ENCODE measurements at regions not wholly inside any gene's neighbourhood (a gene's known extent, or its start where the extent isn't known, plus 50 kb on each side); places are given as distances from the start of the nearest gene placed in this dataset.
A peak's percentile ranks its signal among the peaks of the same experiment; 100 is the strongest.
"Not testable (repeated sequence)": the region's sequence is repeated elsewhere in the genome, so short reads cannot be mapped to it uniquely, and the experiment has no call there.

GRCh38 chr3:75300606-75301005, 363.5 kb upstream of the FRG2C start:
- TF ChIP-seq, protein P1, sequence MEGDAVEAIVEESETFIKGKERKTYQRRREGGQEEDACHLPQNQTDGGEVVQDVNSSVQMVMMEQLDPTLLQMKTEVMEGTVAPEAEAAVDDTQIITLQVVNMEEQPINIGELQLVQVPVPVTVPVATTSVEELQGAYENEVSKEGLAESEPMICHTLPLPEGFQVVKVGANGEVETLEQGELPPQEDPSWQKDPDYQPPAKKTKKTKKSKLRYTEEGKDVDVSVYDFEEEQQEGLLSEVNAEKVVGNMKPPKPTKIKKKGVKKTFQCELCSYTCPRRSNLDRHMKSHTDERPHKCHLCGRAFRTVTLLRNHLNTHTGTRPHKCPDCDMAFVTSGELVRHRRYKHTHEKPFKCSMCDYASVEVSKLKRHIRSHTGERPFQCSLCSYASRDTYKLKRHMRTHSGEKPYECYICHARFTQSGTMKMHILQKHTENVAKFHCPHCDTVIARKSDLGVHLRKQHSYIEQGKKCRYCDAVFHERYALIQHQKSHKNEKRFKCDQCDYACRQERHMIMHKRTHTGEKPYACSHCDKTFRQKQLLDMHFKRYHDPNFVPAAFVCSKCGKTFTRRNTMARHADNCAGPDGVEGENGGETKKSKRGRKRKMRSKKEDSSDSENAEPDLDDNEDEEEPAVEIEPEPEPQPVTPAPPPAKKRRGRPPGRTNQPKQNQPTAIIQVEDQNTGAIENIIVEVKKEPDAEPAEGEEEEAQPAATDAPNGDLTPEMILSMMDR (IDR thresholded peaks at IDR 0.05; ENCODE audit: unreplicated experiment) = no peak

DNA sequence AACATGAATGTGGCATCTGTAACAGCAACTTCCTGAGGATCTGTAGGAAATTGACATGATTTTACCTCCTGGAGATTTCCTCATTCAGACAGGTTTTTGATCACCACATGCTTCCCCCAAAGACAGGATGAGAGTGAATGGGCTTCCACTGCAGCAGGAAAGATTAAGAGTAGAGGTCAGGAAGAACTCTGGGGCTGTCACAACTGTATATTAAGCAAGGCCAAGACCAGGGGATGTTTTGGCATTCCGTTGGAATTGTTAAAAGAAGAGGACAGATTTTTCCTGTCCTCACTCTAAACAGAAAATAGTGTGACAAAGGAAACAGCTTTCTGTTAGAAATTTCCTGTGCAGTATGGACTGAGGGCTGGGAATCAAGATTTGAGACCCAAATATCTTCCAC, 363.1 kb upstream of the FRG2C start:
- Mint-ChIP-seq H3K9me3 (ENCODE audit: unreplicated experiment) (peaks cover 13% of the 10 kb centered on the region), H3K27me3 (ENCODE audit: unreplicated experiment) (peaks cover 10% of the 10 kb centered on the region), H3K4me1 (ENCODE audit: unreplicated experiment) (peaks cover 12% of the 10 kb centered on the region)

More at GRCh38 chr3:75300606-75301005, 363.5 kb upstream of the FRG2C start:
- Mint-ChIP-seq H3K4me1 (ENCODE audit: unreplicated experiment) (peaks cover 9% of the 10 kb centered on the region), H3K4me3 (ENCODE audit: unreplicated experiment) (no peak overlapping the region), H3K27ac (ENCODE audit: unreplicated experiment) (no peak overlapping the region), H3K9me3 (ENCODE audit: unreplicated experiment) (peaks cover 13% of the 10 kb centered on the region), H3K27me3 (ENCODE audit: unreplicated experiment) (peaks cover 10% of the 10 kb centered on the region), H3K36me3 (ENCODE audit: low read depth, unreplicated experiment) (peaks cover 20% of the 10 kb centered on the region)
- DNase-seq (ENCODE audit: low spot score) = peak; percentile 11

DNA sequence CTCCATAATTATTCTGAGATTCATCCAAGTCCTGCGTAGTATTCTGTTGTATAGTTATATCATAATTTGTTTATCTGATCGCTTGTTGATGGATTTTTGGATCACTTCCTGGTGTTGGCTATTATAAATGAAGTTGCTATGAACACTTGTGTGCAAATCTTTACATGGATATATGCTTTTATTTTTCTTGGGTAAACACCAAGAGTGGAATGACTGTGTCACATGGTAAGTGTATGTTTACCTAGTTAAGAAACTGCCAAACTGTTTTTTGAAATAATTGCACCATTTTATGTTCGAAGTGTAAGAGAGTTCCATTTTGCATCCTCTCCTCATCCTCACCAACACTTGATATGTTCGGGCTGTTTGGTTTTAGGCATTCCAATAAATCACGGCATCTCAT, 360.4 kb upstream of the FRG2C start:
- Mint-ChIP-seq H3K27ac (ENCODE audit: unreplicated experiment) (peak overlapping the region; percentile 90), H3K27me3 (ENCODE audit: unreplicated experiment) (peaks cover 3% of the 10 kb centered on the region), H3K4me1 (ENCODE audit: unreplicated experiment) (peaks cover 10% of the 10 kb centered on the region), H3K9me3 (ENCODE audit: unreplicated experiment) (peaks cover 1% of the 10 kb centered on the region), H3K4me3 (ENCODE audit: unreplicated experiment) (peak overlapping the region; percentile 76), H3K36me3 (ENCODE audit: low read depth, unreplicated experiment) (peaks cover 15% of the 10 kb centered on the region)
- no peak for DNase-seq (ENCODE audit: low spot score)
- TF ChIP-seq, protein P1 (IDR thresholded peaks at IDR 0.05; ENCODE audit: unreplicated experiment) = no peak

More for the DNA sequence above, 363.1 kb upstream of the FRG2C start:
- not testable (repeated sequence) for H3K27ac Mint-ChIP-seq (ENCODE audit: unreplicated experiment); H3K4me3 Mint-ChIP-seq (ENCODE audit: unreplicated experiment)
- peaks cover 23% of the 10 kb centered on the region for H3K36me3 Mint-ChIP-seq (ENCODE audit: low read depth, unreplicated experiment)
- DNase-seq (ENCODE audit: low spot score) = peak; percentile 31

- no peaks in the 10 kb centered on the region for H3K9me3 Mint-ChIP-seq (ENCODE audit: unreplicated experiment)
- no peak overlapping the region for H3K4me3 Mint-ChIP-seq (ENCODE audit: unreplicated experiment)
- H3K27ac Mint-ChIP-seq (ENCODE audit: unreplicated experiment) = no peak overlapping the region
- TF ChIP-seq, protein P1 (IDR thresholded peaks at IDR 0.05; ENCODE audit: unreplicated experiment) = no peak
- DNase-seq (ENCODE audit: low spot score) = no peak
- H3K36me3 Mint-ChIP-seq (ENCODE audit: low read depth, unreplicated experiment) = peaks cover 27% of the 10 kb centered on the region
- H3K4me1 Mint-ChIP-seq (ENCODE audit: unreplicated experiment) = peaks cover 15% of the 10 kb centered on the region
- H3K27me3 Mint-ChIP-seq (ENCODE audit: unreplicated experiment) = peaks cover 1% of the 10 kb centered on the region
Observed at GRCh38 chr3:75305901-75306300, 358.2 kb upstream of the FRG2C start.

DNA sequence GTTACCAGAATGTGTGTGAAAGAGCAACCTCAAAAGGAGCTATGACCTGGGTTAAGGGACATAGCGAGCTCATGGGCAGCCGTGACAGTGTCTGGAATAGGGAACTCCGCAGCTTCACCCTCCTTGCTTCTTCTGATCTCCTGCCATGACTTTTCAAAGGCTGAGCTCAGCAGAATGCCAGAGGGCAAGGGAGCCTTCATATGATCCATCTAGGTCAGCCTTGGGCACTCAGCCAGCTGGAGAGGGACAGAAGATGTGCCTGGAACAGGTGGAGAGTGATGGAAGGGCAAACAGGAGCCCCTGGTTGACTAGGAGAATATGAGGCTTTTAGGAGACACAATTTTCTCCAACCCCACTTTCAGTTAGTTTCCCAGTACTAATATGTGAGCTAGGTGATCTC, 352.8 kb upstream of the FRG2C start:
- peaks cover 15% of the 10 kb centered on the region for H3K27me3 Mint-ChIP-seq (ENCODE audit: unreplicated experiment)

DNA sequence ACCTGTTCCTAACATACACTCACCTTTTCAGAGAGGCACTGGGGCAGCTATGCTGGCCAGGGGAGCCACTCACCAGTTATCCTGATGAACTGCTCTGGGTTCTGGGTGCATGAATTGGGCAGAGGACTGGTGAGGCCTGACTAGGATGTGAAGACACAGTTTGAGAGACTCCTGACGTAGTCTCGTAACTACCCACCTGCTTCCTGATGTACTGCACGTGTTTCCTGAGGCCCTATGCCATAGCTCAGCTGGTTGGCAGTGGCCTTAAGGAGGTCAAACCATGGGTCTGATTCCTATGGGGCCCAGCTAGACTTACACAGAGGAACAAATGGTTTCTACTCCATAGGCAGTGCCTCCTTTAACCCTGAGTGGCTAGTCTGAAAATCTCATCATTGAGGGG, 351.7 kb upstream of the FRG2C start:
- H3K9me3 Mint-ChIP-seq (ENCODE audit: unreplicated experiment); H3K27ac Mint-ChIP-seq (ENCODE audit: unreplicated experiment); H3K4me3 Mint-ChIP-seq (ENCODE audit: unreplicated experiment); DNase-seq (ENCODE audit: low spot score): not testable (repeated sequence)
- peaks cover 48% of the 10 kb centered on the region for H3K4me1 Mint-ChIP-seq (ENCODE audit: unreplicated experiment)
- H3K36me3 Mint-ChIP-seq (ENCODE audit: low read depth, unreplicated experiment) = peaks cover 68% of the 10 kb centered on the region
- H3K27me3 Mint-ChIP-seq (ENCODE audit: unreplicated experiment) = peaks cover 14% of the 10 kb centered on the region

More for the DNA sequence above, 352.8 kb upstream of the FRG2C start:
- Mint-ChIP-seq H3K36me3 (ENCODE audit: low read depth, unreplicated experiment) (peaks cover 57% of the 10 kb centered on the region), H3K4me1 (ENCODE audit: unreplicated experiment) (peaks cover 43% of the 10 kb centered on the region)
- H3K9me3 Mint-ChIP-seq (ENCODE audit: unreplicated experiment); DNase-seq (ENCODE audit: low spot score); H3K4me3 Mint-ChIP-seq (ENCODE audit: unreplicated experiment); H3K27ac Mint-ChIP-seq (ENCODE audit: unreplicated experiment): not testable (repeated sequence)

DNA sequence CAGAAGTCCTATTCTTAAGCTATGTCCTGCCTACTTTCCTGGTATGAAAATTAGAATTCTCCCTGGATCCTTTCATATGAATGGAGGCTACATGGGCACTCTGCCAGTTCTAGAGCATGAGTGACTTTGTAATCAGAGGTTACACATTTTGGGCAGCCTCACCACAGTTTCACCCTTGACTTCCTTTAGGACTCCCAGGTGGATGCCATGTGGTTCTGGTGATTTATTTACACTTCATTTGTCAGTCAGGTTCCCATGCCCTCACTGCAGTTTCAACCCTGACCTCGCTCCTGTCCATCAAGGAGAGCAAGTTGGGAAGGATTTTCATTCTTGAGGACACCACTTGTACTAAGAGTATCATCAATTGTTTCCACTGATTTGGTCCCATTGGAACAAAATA, 344.4 kb upstream of the FRG2C start:
- H3K36me3 Mint-ChIP-seq (ENCODE audit: low read depth, unreplicated experiment) = peaks cover 39% of the 10 kb centered on the region
- DNase-seq (ENCODE audit: low spot score); H3K9me3 Mint-ChIP-seq (ENCODE audit: unreplicated experiment); H3K4me3 Mint-ChIP-seq (ENCODE audit: unreplicated experiment); H3K27me3 Mint-ChIP-seq (ENCODE audit: unreplicated experiment); H3K27ac Mint-ChIP-seq (ENCODE audit: unreplicated experiment): not testable (repeated sequence)
- peaks cover 54% of the 10 kb centered on the region for H3K4me1 Mint-ChIP-seq (ENCODE audit: unreplicated experiment)

Measured in endothelial cell (in vitro differentiated cells).